Dendritic cell treated with granulocyte-macrophage colony-stimulating factor and Interleukin-4, amounts not matched to agents 40 ng/mL and 50 ng/mL, for 4 days (primary cell): ENCODE measurements at regions not wholly inside any gene's neighbourhood (a gene's known extent, or its start where the extent isn't known, plus 50 kb on each side); places are given as distances from the start of the nearest gene placed in this dataset.

Source experiments
- H3K27ac Mint-ChIP-seq: one replicate; pipeline ENCODE4 v1.8.0; 2022; ENCODE audit warnings: mild to moderate bottlenecking, mixed read lengths
- H3K27me3 Mint-ChIP-seq: one replicate; pipeline ENCODE4 v1.8.0; 2022; ENCODE audit warnings: mild to moderate bottlenecking, mixed read lengths
- H3K36me3 Mint-ChIP-seq: one replicate; pipeline ENCODE4 v1.8.0; 2022; ENCODE audit warnings: low read depth, mixed read lengths
- H3K4me1 Mint-ChIP-seq: one replicate; pipeline ENCODE4 v1.8.0; 2022; ENCODE audit warnings: low read depth, mixed read lengths
- H3K4me3 Mint-ChIP-seq: one replicate; pipeline ENCODE4 v1.8.0; 2022; ENCODE audit warnings: mild to moderate bottlenecking, moderate library complexity, mixed read lengths
- H3K9me3 Mint-ChIP-seq: one replicate; pipeline ENCODE4 v1.8.0; 2022; ENCODE audit warnings: mixed read lengths
- intact Hi-C: fragments of 100-400 bp; cut with micrococcal nuclease; formaldehyde crosslinking; loops from one replicate; pipeline ENCODE4 v1.15.0; 2022

- no peak overlapping the region for H3K27ac Mint-ChIP-seq
- H3K36me3 Mint-ChIP-seq, result no peaks in the 10 kb centered on the region
- no peaks in the 10 kb centered on the region for H3K4me1 Mint-ChIP-seq
- intact Hi-C loops, result no loop called here
- H3K27me3 Mint-ChIP-seq, result no peaks in the 10 kb centered on the region
- no peak overlapping the region for H3K4me3 Mint-ChIP-seq
- H3K9me3 Mint-ChIP-seq, result no peaks in the 10 kb centered on the region
Observed at GRCh38 chr4:85067342-85067741, 100.9 kb upstream of the WDFY3 start.

GRCh38 chr4:85078016-85078415, 111.5 kb upstream of the WDFY3 start:
- H3K27ac Mint-ChIP-seq, result no peak overlapping the region
- no peaks in the 10 kb centered on the region for H3K36me3 Mint-ChIP-seq
- H3K4me3 Mint-ChIP-seq, result no peak overlapping the region
- intact Hi-C loops, result no loop called here
- no peaks in the 10 kb centered on the region for H3K4me1 Mint-ChIP-seq
- H3K27me3 Mint-ChIP-seq, result no peaks in the 10 kb centered on the region
- no peaks in the 10 kb centered on the region for H3K9me3 Mint-ChIP-seq

- H3K36me3 Mint-ChIP-seq, result no peaks in the 10 kb centered on the region
- no peak overlapping the region for H3K27ac Mint-ChIP-seq
- H3K4me3 Mint-ChIP-seq, result no peak overlapping the region
- no peaks in the 10 kb centered on the region for H3K4me1 Mint-ChIP-seq
- no peaks in the 10 kb centered on the region for H3K9me3 Mint-ChIP-seq
- intact Hi-C loops, result loop anchor here (5.0 kb wide), 1 partner anchor 886 kb away; no protein-coding TSS in a partner anchor
- no peaks in the 10 kb centered on the region for H3K27me3 Mint-ChIP-seq
Observed at GRCh38 chr4:85081196-85081595, 114.7 kb upstream of the WDFY3 start.

- Mint-ChIP-seq H3K4me1 (no peaks in the 10 kb centered on the region), H3K36me3 (no peaks in the 10 kb centered on the region), H3K9me3 (peaks cover 4% of the 10 kb centered on the region), H3K27me3 (no peaks in the 10 kb centered on the region), H3K27ac (no peak overlapping the region), H3K4me3 (no peak overlapping the region)
- intact Hi-C loops, result loop anchor here (2.0 to 5.0 kb wide), 2 partner anchors 883 to 960 kb away; no protein-coding TSS in a partner anchor
Observed at GRCh38 chr4:85084371-85085094, 118.0 kb upstream of the WDFY3 start.

GRCh38 chr4:85086721-85087120, 120.2 kb upstream of the WDFY3 start:
- H3K9me3 Mint-ChIP-seq, result peaks cover 16% of the 10 kb centered on the region
- no peak overlapping the region for H3K4me3 Mint-ChIP-seq
- H3K36me3 Mint-ChIP-seq, result no peaks in the 10 kb centered on the region
- no peaks in the 10 kb centered on the region for H3K4me1 Mint-ChIP-seq
- H3K27me3 Mint-ChIP-seq, result no peaks in the 10 kb centered on the region
- intact Hi-C loops, result no loop called here
- H3K27ac Mint-ChIP-seq, result no peak overlapping the region

- H3K4me1 Mint-ChIP-seq, result no peaks in the 10 kb centered on the region
- no peaks in the 10 kb centered on the region for H3K27me3 Mint-ChIP-seq
- H3K27ac Mint-ChIP-seq, result no peak overlapping the region
- peaks cover 16% of the 10 kb centered on the region for H3K9me3 Mint-ChIP-seq
- intact Hi-C loops, result no loop called here
- H3K4me3 Mint-ChIP-seq, result no peak overlapping the region
- no peaks in the 10 kb centered on the region for H3K36me3 Mint-ChIP-seq
Observed at GRCh38 chr4:85092536-85092935, 126.0 kb upstream of the WDFY3 start.

- Mint-ChIP-seq H3K27me3 (no peaks in the 10 kb centered on the region), H3K27ac (no peak overlapping the region), H3K4me1 (no peaks in the 10 kb centered on the region), H3K9me3 (peaks cover 16% of the 10 kb centered on the region), H3K4me3 (no peak overlapping the region), H3K36me3 (no peaks in the 10 kb centered on the region)
- intact Hi-C loops, result no loop called here
Observed at GRCh38 chr4:85092943-85093342, 126.5 kb upstream of the WDFY3 start.

- intact Hi-C loops, result no loop called here
Observed at GRCh38 chr4:85094735-85095134, 128.2 kb upstream of the WDFY3 start.

GRCh38 chr4:85102606-85103005, 136.1 kb upstream of the WDFY3 start:
- H3K27me3 Mint-ChIP-seq, result no peaks in the 10 kb centered on the region
- H3K4me3 Mint-ChIP-seq, result no peak overlapping the region
- no peak overlapping the region for H3K27ac Mint-ChIP-seq
- no peaks in the 10 kb centered on the region for H3K36me3 Mint-ChIP-seq
- no peaks in the 10 kb centered on the region for H3K4me1 Mint-ChIP-seq
- intact Hi-C loops, result no loop called here
- H3K9me3 Mint-ChIP-seq, result no peaks in the 10 kb centered on the region

More at GRCh38 chr4:85094735-85095134, 128.2 kb upstream of the WDFY3 start:
- Mint-ChIP-seq H3K4me1 (no peaks in the 10 kb centered on the region), H3K4me3 (no peak overlapping the region), H3K9me3 (peaks cover 11% of the 10 kb centered on the region), H3K27ac (no peak overlapping the region), H3K36me3 (no peaks in the 10 kb centered on the region), H3K27me3 (no peaks in the 10 kb centered on the region)

GRCh38 chr4:85106166-85106565, 139.7 kb upstream of the WDFY3 start:
- Mint-ChIP-seq H3K4me3 (no peak overlapping the region), H3K4me1 (no peaks in the 10 kb centered on the region)

GRCh38 chr4:85106805-85107336, 140.4 kb upstream of the WDFY3 start:
- no peak overlapping the region for H3K27ac Mint-ChIP-seq
- no peak overlapping the region for H3K4me3 Mint-ChIP-seq
- no peaks in the 10 kb centered on the region for H3K36me3 Mint-ChIP-seq
- H3K9me3 Mint-ChIP-seq, result no peaks in the 10 kb centered on the region
- no peaks in the 10 kb centered on the region for H3K4me1 Mint-ChIP-seq
- intact Hi-C loops, result no loop called here
- H3K27me3 Mint-ChIP-seq, result no peaks in the 10 kb centered on the region

More at GRCh38 chr4:85106166-85106565, 139.7 kb upstream of the WDFY3 start:
- Mint-ChIP-seq H3K27me3 (no peaks in the 10 kb centered on the region), H3K27ac (no peak overlapping the region), H3K36me3 (no peaks in the 10 kb centered on the region), H3K9me3 (no peaks in the 10 kb centered on the region)
- intact Hi-C loops, result no loop called here

GRCh38 chr4:85107553-85107952, 141.1 kb upstream of the WDFY3 start:
- Mint-ChIP-seq H3K27ac (no peak overlapping the region), H3K4me3 (no peak overlapping the region), H3K36me3 (no peaks in the 10 kb centered on the region), H3K27me3 (no peaks in the 10 kb centered on the region), H3K9me3 (no peaks in the 10 kb centered on the region), H3K4me1 (no peaks in the 10 kb centered on the region)
- intact Hi-C loops, result no loop called here

- no peaks in the 10 kb centered on the region for H3K4me1 Mint-ChIP-seq
- intact Hi-C loops, result no loop called here
- no peaks in the 10 kb centered on the region for H3K27me3 Mint-ChIP-seq
- peaks cover 14% of the 10 kb centered on the region for H3K9me3 Mint-ChIP-seq
- H3K4me3 Mint-ChIP-seq, result no peak overlapping the region
- no peak overlapping the region for H3K27ac Mint-ChIP-seq
- H3K36me3 Mint-ChIP-seq, result no peaks in the 10 kb centered on the region
Observed at GRCh38 chr4:85113706-85114105, 147.2 kb upstream of the WDFY3 start.

- no peaks in the 10 kb centered on the region for H3K4me1 Mint-ChIP-seq
Observed at GRCh38 chr4:85114526-85114925, 148.0 kb upstream of the WDFY3 start.

GRCh38 chr4:85116008-85116407, 149.5 kb upstream of the WDFY3 start:
- H3K4me3 Mint-ChIP-seq, result no peak overlapping the region
- H3K36me3 Mint-ChIP-seq, result no peaks in the 10 kb centered on the region
- H3K4me1 Mint-ChIP-seq, result no peaks in the 10 kb centered on the region
- no peak overlapping the region for H3K27ac Mint-ChIP-seq
- intact Hi-C loops, result no loop called here
- H3K27me3 Mint-ChIP-seq, result no peaks in the 10 kb centered on the region
- H3K9me3 Mint-ChIP-seq, result peaks cover 14% of the 10 kb centered on the region

More at GRCh38 chr4:85114526-85114925, 148.0 kb upstream of the WDFY3 start:
- H3K4me3 Mint-ChIP-seq, result no peak overlapping the region
- peaks cover 14% of the 10 kb centered on the region for H3K9me3 Mint-ChIP-seq
- intact Hi-C loops, result no loop called here
- no peaks in the 10 kb centered on the region for H3K36me3 Mint-ChIP-seq
- H3K27ac Mint-ChIP-seq, result no peak overlapping the region
- no peaks in the 10 kb centered on the region for H3K27me3 Mint-ChIP-seq
